Posterior cingulate gyrus (tissue), 11 donors: ENCODE measurements at regions not wholly inside any gene's neighbourhood (a gene's known extent, or its start where the extent isn't known, plus 50 kb on each side); places are given as distances from the start of the nearest gene placed in this dataset.

Experiments used
- DNase-seq, 10 donors: peaks; one replicate each; pipeline versions ENCODE4 v3.0.0 to v3.0.0-alpha.2; 2020 to 2021; ENCODE audit warnings: mixed read lengths in 3 of 10
- intact Hi-C: fragments of 100-400 bp; cut with DNase I; formaldehyde crosslinking; loops from one replicate; pipeline ENCODE4 v1.15.1; 2023

DNA sequence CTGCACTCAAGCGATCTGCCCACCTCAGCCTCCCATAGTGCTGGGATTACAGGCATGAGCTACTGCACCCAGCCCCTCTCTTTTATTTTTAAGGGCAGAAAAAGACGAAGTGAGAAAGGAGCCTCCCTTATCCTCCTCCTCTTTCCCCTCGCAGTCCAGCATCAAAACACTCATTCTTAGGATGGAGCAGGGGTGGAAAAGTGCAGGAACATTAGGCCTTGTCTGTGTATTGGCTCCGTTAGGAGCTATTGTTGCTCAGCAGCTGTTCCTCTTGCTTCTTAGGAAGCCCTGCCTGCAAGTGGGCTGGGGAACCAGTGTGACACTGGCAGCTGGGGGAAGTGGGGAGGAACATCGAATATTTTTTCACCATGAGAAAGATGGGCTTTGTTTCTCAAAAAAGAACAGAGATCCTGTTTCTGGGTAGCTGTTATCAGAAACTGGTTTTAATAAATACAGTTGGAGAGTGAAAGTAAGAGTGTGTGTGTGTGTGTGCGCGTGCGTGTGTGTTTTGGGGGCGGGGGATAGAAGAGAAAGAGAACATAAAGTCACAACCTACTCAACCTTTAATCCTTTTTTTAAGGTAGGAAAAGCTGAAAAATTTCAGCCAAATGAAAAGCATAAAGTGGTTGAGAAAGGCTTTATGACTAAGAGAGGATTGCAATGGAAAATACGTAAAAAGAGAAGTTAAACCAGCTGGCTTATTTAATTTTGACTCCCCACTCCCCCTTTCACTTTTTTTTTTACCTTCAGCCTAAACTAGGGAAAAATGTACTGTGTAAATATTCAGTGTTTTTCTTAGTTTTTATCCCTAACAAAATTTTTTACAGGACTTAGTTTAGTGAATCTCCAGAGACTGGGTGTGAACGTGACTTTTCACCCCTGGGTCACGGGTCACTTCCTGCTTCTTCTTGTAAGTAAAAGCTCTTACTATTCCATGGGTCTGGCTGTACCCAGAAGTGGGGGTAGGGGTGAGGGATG, 197.2 kb upstream of the PLEKHG7 start:
- peak in 5 of 10 donors; percentile 6 to 70 (median 39) for DNase-seq
- intact Hi-C loops = no loop called here

DNA sequence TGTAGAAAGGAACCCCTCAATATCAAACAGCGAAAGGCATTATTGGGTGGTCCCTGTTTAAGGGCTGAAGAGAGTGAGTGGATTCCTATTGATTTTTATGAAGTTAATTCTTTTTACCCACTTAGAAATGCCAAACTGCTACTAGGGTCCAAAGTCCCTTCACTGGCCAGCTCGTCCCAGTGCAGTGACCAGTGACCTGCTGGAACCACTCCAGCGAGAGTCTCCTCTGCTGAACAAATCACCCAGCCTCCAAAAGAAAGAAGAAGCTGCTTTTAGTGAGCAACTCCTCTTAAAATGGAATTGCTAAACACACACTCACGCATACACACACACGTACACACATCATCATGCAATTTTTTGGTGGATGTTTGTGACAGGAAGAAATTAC, 198.2 kb upstream of the PLEKHG7 start:
- DNase-seq = peak in 2 of 10 donors; percentile 22 to 31
- intact Hi-C loops = no loop called here

DNA sequence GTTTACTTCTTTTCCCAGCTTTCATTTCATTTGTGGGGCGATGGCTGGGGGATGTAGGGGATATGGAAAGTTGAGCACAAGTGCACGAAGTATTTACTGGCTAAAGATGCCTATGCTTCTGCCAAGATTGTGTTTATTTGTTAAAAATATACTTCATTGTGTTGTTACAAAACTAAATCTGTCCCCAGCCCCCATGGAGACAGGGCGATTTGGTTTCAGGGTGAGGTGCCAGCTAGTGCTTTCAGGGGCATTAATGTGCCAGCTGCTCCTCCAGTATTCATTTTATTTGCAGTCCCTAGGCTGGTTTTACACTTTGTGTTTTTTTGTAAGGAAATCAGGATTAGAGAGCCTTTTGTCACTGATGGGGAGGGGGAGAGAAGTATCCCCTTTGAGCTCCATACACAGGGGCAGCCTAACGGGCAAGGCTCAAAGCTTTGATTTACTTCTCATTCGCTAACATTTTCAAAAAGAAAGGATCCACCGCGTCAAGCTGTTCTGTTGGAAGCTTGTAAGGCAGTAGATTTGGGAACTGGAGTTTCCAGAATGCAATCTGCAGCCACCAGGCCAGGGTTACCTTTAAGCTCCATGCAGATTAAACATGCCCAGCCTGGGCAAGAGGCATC, 198.7 kb upstream of the PLEKHG7 start:
- no peak for DNase-seq
- intact Hi-C loops = no loop called here

DNA sequence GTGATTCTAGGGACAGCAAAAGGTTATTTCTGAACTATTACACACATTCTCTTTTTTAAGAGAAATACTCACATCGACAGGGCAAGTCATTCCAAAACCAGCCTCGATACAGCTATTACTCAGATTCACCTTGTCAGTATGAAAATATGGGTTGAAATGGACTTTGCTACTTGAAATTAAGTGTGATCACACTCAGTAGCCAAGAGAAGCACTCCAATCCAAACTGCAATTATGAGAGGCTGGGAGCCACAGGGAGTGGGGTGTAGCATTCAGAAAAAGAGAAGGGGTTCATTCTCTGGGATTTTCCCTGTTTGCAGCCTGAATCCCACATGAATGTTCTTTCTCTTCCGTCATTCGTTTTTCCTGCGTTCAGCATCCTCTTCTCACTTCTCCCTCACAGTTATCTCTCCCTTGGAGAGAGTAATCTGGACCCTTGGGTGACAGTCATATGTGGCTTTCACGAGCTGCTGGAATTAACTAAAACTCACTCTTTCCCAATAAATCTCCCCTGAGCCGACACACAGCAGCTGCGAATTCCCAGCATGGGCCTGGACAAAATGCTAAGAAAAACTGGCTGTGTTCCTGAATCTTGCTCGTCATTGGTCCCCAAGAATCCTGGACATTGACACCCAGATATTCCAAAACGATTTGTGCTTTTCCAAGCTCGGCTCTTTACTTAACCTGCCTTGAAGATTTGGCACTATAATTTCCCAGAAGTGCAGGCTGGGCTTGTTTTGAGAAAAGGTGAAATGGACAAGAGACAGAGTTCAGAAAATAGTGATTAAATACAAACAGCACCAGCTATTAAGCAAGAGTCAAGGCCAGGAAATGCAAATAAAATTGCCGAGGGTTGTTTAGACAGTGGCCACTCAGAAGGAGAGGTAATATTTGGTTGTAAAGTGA, 199.5 kb upstream of the PLEKHG7 start:
- intact Hi-C loops = no loop called here
- peak in 1 of 10 donors; percentile 16 for DNase-seq

DNA sequence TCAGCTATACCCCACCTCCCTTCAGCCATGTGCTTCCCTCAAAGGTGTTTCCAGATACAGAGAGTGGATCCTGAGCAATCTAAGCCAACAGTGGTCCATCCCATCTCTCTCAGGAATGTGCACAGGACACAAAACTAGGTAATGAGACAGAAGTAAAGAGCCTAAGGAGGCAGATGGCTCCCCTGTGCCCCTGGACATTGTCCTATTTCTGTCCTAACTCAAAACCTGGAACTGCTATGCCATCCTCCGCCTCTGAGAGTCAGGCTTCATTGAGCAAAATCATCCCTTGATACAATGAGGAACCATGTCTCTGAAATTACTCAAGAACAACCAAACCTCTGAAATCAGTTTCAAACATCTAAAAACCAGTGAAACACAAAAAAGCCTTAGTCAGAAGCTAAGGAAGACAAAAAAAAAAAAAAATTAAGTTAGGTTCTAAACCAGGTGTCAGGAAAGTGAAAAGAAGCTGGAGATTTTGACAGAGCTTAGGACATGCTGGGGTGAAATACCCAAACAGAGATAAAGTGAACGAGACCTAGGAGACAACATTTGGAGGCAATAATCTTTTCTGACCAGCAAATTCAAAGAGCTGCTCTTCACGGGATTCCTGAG, 200.3 kb upstream of the PLEKHG7 start:
- intact Hi-C loops = no loop called here
- DNase-seq = no peak

DNA sequence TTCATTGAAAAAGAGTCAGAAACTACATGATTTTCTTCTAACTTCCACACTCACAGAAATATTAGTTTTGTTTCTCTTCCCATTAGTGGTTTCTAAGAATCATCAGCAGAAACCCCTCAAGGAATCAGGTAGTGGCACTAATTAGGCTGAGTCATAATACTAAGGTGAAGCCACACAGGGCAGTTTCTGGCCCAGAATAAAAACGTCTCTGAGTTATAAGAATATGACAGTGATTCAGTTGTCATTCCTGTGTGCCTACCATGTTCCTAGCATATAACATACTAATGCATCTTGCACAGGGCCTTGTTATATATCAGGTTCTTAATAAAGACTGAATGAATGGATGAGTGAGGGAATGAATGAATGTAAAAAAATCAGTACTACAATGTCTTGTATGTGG, 206.0 kb upstream of the PLEKHG7 start:
- DNase-seq = no peak
- intact Hi-C loops = no loop called here

DNA sequence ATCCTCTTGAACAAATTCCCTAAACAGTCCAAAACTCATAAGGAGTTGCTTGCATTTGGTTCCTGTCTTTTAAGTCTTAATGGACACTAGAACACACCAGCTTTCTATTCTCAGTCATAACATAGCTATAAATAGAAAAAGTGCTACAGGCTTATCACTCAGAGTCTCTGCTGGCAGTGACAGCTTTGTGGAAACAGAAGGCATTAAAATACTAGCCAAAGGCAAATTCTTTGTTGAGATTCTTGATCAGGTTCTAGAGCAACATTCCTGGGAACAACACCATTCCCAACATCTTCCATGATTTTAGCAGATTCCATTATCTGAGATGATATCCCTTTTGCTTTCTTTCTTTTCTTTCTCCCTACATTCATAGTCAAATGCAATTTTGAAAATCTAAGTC, 207.7 kb upstream of the PLEKHG7 start:
- no peak for DNase-seq
- intact Hi-C loops = no loop called here

DNA sequence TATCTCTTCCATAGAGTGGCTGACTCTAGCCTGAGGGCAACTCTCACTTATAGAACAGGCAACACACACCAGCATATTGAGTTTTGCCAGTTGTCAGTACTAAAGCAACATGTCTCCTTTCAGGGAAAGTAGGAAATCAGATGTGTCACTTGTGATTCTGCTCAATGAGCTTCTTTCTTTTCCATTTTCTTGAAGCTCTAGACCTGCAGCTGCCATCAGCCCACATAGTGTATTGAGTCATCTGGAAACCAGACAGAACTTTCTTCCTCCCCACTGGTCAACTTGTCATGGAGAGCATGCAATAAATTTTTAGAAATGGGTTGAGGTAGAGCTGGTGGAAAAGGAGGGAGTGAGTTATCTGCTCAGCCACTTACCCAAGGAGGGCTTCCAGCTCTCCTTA, 209.0 kb upstream of the PLEKHG7 start:
- DNase-seq = no peak
- intact Hi-C loops = no loop called here

DNA sequence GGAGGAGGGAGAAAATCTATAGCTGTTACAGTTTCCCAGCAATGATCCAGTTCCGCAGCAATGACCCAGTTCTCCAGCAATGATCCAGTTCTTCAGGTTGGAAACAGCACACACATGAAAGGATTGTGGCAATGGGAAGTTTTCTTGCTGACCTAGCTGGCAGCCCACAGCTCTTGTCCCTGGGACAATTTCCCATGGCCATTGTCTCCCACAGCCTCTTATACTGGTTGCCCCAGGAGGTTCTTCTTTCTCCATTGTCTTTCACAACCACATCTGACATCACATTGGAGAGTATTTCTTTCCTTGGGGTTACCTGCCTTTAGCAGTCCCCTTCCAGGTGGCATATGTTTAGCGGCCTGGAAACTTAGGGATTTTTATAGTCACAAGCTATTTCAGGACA, 209.8 kb upstream of the PLEKHG7 start:
- intact Hi-C loops = no loop called here
- DNase-seq = no peak

DNA sequence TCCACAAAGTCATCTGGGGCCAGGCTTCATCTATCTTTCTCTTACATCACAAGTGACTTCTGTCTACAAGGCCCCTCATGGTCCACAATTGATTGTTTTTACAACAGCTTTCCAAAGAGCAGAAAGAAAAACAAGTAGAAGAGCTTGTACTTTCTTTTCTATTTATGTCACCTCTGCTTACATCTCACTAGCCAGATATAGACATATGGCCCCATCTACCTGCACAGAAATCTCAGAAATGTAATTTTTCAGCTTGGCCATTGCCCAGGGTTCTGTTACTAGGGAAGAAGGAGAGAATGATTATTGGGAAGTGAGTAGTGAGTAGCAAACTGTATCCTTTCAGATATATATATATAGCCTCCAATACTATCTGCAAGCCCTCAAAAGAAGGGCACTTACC, 210.5 kb upstream of the PLEKHG7 start:
- intact Hi-C loops = no loop called here
- DNase-seq = no peak

DNA sequence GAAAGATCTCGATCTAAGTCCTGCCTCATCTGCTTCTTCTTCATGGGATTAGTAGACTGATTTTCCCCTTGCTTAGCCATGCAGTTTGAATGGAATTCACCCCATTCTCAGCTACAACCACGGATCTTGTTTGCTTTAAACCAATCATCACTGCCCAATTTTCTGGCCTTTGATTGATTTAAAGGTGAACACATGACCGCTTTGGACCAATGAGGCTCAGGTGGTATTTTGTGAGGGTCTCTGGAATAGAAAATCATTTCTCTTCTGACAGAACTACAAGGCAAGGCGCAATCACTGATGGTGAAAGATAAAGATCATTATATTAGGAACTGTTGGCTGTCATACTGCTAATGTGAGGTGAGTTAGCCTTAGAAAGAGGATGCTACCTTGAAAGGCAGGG, 213.0 kb upstream of the PLEKHG7 start:
- no peak for DNase-seq
- intact Hi-C loops = no loop called here

DNA sequence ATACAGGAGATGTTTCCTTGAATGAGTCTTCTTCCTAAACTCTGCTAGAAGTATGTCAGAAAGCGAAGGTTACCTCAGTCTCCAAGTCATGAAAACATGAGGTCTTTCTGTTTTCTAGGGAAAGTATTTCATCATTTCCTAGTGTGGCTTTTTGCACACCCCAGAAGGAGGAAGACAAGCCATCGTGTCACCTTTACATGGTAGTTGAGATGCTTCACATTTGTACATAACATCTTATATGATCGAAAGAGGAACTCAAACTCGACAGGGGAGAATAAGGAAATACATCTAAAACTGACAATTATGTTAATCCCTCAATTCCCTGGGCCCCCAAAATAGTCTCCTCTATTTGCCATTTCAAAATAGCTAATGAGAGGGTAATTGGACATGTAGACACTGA, 214.1 kb upstream of the PLEKHG7 start:
- DNase-seq = no peak
- intact Hi-C loops = no loop called here

DNA sequence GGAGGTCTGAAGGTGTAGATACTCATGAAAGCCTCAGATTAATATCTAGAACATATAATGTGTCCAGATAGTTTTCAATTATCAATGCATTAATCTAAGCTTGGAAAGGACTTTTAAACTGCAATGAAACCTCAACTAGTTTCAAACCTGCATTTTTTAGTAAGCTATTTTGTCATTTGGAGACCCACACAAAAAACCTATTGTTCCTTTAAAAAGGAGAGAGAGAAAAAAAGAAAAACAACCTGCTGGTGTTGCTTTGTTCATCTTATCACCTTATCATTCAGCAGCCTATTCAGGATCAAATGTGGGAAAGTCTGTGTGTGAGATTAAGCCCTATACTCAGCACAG, 215.7 kb upstream of the PLEKHG7 start:
- DNase-seq = no peak
- intact Hi-C loops = no loop called here

DNA sequence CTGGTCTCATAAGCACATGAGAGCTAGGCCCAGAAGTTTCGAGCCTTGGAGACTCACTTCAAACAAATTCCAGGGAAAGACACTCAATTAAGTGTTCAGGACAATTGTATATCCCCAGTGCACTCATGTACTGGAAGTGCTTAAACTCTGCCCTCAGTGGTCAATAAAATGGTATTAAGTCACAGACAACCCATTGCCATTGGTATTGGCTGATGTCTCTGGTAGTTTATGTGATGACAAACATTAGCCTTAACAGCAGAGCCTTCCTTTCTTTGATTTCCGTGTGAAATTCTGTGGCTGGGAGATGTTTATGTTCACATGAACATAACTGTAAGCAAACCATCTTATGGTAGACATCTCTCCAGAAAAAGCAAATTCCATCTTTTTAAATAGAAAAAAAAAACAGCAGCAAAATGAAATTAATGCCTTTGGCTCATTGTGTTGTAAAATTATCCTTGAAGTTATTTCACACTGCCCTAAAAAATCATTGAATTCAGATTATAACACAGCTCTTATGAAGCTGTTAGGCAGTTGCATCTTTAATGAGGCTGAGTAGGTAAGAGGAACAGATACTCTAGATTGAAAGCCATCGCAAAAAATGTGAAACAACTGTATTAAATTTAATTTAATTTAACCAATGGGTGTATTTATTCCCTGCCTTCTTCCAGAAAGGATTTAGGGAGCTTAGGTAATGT, 216.2 kb upstream of the PLEKHG7 start:
- DNase-seq = no peak
- intact Hi-C loops = no loop called here

DNA sequence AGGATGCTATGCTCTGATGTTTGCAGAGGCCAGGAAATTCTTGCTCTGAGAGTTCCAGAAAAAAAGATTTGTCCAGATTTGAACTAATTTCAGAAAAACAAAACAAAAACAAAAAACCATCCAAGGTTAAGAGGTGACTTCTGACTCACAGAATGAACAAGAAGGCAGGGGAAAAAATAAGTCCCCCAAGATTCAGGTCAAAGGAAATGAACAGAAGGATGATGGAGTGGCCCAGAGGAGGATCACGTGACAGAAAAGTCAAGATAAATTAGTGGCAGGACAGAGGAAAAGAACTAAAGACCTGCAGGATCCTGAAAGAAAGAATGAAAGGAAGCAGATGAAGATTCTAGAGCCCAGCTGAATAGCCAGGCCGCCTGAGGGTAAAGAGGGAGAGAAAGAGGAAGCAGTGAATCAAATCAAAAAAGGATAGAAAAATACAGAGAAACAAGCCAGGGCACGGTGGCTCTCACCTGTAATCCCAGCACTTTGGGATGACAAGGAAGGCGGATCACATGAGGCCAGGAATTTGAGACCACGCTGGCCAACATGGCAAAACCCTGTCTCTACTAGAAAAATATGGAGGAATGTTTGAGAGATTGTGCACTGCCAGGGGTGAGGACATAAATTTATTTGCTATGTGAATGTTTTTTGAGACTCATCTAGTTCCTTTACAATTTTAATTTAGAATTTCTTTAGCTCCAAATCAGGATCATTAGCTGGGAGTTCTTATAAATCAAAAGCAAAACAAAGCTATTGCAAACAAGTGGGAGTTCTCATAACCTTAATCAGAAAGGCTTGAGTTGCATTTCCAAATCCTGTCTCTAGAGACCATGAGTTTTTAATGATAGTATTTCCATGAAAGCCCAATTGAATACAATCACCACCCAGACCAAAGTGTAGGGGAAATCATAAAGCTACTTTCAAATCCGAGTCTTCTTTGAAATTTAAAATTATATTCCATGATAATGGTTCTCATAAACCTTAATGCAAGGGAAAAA, 217.1 kb upstream of the PLEKHG7 start:
- intact Hi-C loops = no loop called here
- no peak for DNase-seq

DNA sequence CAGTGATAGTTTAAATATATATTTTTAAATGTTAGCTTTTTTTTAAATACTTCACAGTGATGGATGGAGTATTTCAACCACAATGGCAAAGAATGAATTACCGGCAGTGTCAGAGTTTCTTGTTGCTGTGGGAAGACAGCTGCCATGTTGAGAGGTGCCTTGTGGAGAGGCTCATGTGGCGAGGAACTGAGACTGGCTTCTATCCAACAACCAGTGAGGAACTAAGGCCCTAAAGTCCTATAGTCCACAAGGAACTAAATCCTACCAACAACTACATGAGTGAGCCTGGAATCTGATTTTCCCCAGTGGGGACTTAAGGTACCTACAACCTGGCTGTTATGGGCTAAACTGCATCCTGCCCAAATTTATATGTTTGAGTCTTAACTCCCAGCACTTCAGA, 220.2 kb upstream of the PLEKHG7 start:
- DNase-seq = no peak
- intact Hi-C loops = no loop called here

DNA sequence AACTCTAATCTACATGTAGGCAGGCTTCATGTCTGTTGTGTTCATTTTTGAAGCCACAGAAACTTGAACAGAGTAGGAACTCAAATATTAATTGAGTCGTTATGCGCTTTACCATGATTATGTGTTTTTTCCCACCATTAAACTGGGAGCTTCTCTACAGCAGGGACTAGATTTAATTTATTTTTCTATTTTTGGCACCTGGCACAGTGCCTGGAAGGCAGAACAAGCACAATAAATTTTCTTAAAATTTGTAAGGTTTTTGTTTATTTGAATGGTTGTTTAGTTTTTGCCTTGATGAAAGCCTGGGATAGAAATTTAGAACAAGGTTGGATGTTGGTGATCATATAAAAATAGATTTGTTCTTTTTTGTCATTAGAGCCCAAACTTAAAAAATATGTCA, 221.7 kb upstream of the PLEKHG7 start:
- intact Hi-C loops = no loop called here
- no peak for DNase-seq

DNA sequence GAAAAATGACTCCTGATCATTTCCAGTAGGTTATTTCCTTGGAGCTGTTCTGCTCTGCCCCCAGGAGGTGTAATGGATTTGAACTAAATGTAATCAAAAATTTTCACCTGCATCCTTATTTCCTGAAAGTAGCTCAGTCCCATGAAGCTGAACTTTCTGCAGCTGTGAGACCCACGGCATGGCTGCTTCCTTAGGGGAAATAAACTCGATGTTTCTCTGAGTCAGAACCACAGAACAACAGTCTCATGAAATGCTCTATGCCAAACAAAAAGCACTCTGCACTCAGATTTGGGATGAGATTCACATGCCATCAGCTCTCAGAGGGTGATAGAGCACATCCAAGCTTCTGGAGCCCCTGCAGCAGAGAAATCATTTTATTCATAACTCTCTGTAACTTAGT, 224.1 kb upstream of the PLEKHG7 start:
- intact Hi-C loops = no loop called here
- DNase-seq = no peak

DNA sequence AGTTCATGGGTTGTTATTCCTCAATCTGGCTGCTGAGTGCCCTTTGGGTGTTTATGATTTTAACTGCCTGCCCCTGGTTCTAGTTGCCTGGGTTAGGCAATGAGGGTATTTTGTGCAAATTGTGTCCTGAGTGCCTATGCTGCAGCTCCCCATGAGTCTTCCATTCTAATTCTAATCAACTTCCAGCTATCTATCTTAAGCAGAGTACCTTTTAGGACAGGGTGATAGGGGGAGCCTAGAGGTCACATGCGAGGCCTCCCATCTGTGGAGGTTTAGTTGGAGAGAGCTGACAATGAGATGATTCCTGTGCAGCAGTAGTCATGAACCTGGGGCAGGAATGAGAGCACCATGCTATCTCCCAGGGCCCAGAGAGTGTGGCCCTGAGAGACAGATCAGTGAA, 225.9 kb upstream of the PLEKHG7 start:
- intact Hi-C loops = no loop called here
- no peak for DNase-seq
